Right ventricle myocardium superior (tissue), 1 donor: ENCODE measurements at regions not wholly inside any gene's neighbourhood (a gene's known extent, or its start where the extent isn't known, plus 50 kb on each side); places are given as distances from the start of the nearest gene placed in this dataset.
"Not testable (repeated sequence)": the region's sequence is repeated elsewhere in the genome, so short reads cannot be mapped to it uniquely, and the experiment has no call there.

Source experiments
- ATAC-seq: fragments of 200-7000 bp; cut with Tn5 transposase; one replicate; pipeline ENCODE4 v1.9.1; 2020; ENCODE audit warnings: mild to moderate bottlenecking; ENCODE audit not compliant: poor library complexity
- DNase-seq: peaks from one replicate; pipeline ENCODE4 v3.0.0-alpha.2; 2020
- intact Hi-C: fragments of 100-400 bp; cut with DNase I; formaldehyde crosslinking; loops from one replicate; pipeline ENCODE4 v1.11.2; 2022
- donor health status: DM: no; HTN: yes; CAD: no; lungs with severe emphysema.

GRCh38 chr10:27355918-27356573 lies 115.4 kb upstream of the ACBD5 start:
- DNase-seq (no peak), ATAC-seq (no peak)
- intact Hi-C loops = no loop called here

GRCh38 chr10:27354643-27355270 lies 114.2 kb upstream of the ACBD5 start:
- intact Hi-C loops = not testable (repeated sequence)
- ATAC-seq (peak; percentile 78), DNase-seq (peak; percentile 45)

GRCh38 chr10:27354100-27354499 lies 113.5 kb upstream of the ACBD5 start:
- intact Hi-C loops, DNase-seq: not testable (repeated sequence)
- peak; percentile 60 for ATAC-seq

DNA sequence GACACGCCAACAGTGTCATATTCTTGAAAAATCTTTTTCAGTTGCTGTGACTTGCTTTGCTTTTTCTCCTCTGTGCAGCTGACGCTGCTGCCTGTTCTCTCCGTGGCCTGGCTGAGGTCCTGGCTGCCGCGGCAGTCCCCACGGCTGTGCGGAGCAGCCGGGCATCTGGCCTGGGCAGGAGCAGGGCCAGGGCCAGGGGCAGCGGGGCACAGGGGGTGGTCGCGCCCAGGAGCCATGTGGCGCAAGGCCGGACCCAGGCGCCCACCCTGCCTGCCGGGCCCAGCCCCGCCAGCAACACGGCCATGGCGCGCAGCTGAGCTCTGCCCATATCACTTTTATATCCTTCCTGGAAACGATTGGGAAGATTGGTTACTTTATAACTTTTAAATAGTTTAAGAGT lies 109.4 kb upstream of the ACBD5 start:
- ATAC-seq = no peak
- intact Hi-C loops = no loop called here

DNA sequence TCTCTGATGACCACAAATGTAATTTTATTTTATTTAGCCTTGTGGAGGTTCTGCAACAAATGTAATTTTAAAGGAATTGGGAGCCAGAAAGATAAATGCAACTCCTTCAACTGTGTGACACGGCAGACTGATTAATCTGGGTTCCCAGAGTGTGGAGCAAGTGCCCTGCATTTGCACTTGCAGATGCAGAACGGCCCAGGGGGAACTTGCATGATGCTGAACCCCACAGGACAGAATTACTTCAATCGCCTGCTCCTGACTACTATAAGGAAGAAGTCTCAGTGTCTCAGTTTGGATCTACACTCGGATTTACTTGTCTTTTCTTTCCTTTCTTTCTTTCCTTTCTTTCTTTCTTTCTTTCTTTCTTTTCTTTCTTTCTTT lies 107.2 kb upstream of the ACBD5 start:
- DNase-seq, ATAC-seq, intact Hi-C loops: not testable (repeated sequence)

More for the DNA sequence above, 109.4 kb upstream of the ACBD5 start:
- DNase-seq = no peak

DNA sequence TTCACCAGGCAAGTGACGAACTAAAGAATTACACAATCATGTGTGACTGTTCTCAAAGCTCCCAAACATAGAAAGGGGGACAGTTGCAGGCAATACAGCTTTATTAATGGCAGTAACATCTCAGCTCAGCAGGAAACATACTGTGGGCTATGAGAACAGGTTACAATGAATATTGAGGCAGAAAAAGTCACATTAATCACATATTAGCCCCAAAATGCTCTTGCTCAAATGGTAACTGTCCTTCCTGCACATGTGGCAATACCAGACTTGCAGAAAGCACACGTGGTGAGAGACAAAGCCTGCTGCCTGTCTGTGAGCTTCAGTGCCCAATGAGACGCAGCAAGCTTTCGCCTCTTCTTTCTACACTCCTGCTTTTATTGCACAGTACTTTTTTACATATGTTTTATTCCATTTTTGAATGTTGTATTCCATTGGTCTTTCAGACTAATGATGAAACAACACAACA lies 104.9 kb upstream of the ACBD5 start:
- DNase-seq (no peak), ATAC-seq (no peak)
- intact Hi-C loops = no loop called here

DNA sequence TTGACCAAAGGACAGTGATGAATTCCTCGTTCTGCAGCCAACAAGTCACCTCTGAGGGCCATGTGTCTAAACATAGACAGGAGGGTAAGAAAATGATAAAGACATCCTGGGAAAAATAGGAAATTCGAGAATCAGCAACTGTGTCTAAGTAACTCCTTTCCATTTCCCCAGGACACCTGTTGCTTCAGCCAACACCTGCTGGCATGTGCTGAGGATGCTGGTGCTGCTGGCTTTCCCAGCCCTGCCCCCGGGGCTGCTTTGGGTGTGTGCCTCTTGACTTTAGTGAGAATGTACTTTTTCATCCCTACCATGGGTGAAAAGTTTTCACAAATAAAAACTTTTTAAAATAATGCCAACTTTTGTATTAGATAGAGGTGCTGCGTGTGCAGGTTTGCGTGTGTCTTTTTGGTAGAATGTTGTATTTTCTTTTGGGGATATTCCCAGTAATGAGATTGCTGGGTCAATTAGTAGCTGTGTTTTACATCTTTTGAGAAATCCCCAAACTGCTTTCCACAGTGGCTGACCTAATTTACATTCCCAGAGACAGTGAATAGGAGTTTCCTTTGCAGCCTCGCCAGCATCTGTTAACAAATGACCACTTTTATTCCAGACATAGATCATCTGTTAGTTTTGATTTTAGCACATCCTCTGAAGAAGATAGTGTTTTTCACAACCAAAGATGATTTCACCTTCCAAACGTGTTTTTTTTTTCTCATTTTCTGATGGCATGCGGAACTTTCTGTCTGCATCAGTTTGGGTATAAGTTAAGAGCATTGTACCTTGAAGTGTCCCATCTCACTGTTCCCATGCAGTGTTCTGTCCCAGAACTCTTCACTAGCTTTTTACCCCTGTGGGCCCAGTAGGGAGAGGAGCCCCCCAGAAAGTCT lies 104.2 kb upstream of the ACBD5 start:
- DNase-seq (no peak), ATAC-seq (no peak)
- intact Hi-C loops = no loop called here

GRCh38 chr10:27341001-27341400 lies 100.4 kb upstream of the ACBD5 start:
- intact Hi-C loops = no loop called here
- no peak for ATAC-seq
- DNase-seq = no peak

DNA sequence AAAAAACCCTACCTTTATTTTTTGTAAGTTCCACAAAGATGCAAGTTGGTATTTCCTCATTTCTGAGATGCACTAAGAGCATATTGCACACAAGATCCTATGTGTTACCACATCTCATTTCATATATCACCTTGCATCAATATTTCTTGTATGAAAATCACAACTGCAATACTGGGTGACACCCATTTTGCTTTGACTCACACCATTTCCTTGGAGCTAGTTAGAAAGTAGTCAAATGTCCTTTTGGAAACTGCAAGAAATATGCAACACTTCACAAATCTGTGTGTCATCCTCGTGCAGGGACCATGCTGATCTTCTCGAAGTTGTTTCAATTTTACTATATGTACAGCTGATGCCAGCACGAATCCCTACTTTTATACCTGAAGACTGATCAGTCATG lies 94.6 kb upstream of the ACBD5 start:
- ATAC-seq, intact Hi-C loops, DNase-seq: not testable (repeated sequence)

GRCh38 chr10:27330074-27330473 lies 89.5 kb upstream of the ACBD5 start:
- intact Hi-C loops = no loop called here
- DNase-seq = no peak
- no peak for ATAC-seq

- ATAC-seq (no peak), DNase-seq (no peak)
- intact Hi-C loops = no loop called here
Measured at GRCh38 chr10:27328946-27329345, 88.3 kb upstream of the ACBD5 start.

DNA sequence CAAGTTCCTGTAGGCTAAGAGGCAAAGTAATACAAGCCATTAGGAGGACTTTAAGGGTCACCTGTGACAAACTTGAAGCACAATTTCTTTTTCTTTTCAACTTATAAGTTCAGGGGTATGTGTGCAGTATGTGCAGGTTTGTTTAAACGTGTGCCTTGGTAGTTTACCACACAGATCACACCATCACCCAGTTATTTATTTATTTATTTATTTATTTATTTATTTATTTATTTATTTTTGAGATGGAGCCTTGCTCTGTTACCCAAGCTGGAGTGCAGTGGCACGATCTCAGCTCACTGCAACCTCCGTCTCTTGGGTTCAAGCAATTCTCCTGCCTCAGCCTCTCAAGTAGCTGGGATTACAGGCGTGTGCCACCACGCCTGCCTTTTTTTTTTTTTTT lies 86.2 kb upstream of the ACBD5 start:
- ATAC-seq, intact Hi-C loops, DNase-seq: not testable (repeated sequence)

DNA sequence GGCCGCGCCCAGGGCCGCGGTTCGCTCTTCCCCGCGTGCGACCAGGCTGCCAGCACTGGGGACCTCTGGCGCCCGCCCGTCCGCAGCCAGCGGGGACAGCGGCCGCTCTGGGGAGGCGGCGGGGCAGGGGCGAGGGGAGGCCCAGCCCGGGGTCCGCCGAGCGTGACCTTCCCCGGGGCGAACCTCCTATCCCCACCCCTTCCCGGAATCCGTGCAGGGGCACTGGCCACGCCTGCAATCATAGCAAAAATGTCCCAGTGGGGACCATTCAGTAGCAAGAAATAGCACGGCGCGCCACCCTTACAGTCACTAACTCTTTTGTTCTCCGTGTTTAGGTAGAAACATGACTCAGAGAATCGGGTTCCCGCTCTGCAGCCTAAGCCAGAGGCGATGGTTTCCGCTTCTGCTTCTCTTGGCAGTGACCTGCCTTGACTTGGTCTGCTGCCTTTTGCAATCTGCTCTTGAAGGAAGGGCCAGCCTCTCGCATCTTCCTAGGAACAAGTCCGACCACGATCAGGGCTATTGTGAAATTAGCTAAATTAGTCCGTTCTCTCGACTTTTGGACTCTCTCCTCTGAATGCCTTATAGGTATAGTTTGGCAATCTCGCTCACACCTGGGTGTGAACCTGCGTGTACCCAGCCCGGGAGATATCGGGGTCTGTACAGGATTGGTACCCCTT lies 79.3 kb upstream of the ACBD5 start:
- intact Hi-C loops = loop anchor here (5.0 kb wide), 2 partner anchors 693 to 748 kb away; no protein-coding TSS in a partner anchor
- DNase-seq (peak; percentile 80), ATAC-seq (peak; percentile 89)

- intact Hi-C loops = loop anchor here (5.0 kb wide), 2 partner anchors 692 to 747 kb away; no protein-coding TSS in a partner anchor
- ATAC-seq, DNase-seq: not testable (repeated sequence)
Measured at GRCh38 chr10:27319139-27319538, 78.5 kb upstream of the ACBD5 start.

GRCh38 chr10:27315082-27315481 lies 74.5 kb upstream of the ACBD5 start:
- not testable (repeated sequence) for ATAC-seq, DNase-seq
- intact Hi-C loops = loop anchor here (5.0 kb wide), 2 partner anchors 688 to 743 kb away; no protein-coding TSS in a partner anchor

DNA sequence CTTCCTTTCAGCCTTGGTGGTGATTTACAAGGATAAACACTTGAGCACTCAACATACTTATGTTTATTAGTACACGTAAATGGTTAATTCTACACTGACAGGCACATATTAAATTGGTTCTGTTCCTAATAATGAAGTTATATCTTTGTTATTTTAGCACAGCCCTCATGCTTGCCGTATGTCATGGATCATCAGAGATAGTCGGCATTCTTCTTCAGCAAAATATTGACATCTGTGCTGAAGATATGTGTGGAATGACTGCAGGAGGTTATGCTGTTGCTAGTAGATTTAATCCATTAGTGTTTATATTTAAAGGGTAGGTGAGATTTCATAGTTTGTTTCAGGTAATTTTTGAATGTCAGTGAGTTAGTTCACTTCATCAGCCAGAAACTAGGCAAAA lies 73.0 kb upstream of the ACBD5 start:
- intact Hi-C loops, DNase-seq, ATAC-seq: not testable (repeated sequence)

DNA sequence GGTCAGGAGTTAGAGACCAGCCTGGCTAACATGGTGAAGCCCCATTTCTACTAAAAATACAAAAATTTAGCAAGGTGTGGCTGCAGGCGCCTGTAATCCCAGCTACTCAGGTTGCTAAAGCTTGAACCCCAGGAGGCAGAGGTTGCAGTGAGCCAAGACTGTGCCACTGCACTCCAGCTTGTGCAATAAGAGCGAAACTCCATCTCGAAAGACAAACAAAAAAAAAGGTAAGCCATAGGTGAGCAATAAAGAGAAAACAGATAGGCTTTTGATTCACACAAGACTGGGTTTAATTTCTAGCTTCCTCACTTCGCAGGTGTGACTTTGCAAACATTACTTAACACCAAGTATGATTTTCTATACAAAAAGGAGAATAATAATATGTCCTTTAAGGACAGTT lies 72.3 kb upstream of the ACBD5 start:
- intact Hi-C loops = no loop called here
- no peak for ATAC-seq
- no peak for DNase-seq

- DNase-seq, intact Hi-C loops: not testable (repeated sequence)
Measured at GRCh38 chr10:27311809-27312208, 71.2 kb upstream of the ACBD5 start.

DNA sequence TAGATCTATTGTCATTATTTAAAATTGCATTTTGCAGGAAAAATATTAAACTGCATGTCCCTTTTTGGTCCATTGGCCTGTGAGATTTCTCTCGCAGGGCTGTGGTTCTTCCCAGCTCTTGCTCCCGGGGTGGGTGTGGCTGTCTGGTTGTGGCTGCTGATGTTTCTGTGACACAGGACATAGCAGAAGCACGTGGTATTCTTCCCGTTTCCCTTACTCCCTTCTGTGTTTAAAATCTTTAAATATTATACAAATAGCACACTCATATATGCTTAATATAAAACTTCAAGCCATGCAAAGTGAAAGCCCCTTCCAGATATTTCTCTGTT lies 57.9 kb upstream of the ACBD5 start:
- DNase-seq = peak; percentile 60
- peak; percentile 51 for ATAC-seq
- intact Hi-C loops = not testable (repeated sequence)

More at GRCh38 chr10:27311809-27312208, 71.2 kb upstream of the ACBD5 start:
- ATAC-seq = not testable (repeated sequence)
